GM12891 (cell line): ENCODE measurements at regions not wholly inside any gene's neighbourhood (a gene's known extent, or its start where the extent isn't known, plus 50 kb on each side); places are given as distances from the start of the nearest gene placed in this dataset.

Experiments
- POLR2A ChIP-seq: IDR thresholded peaks from 2 replicates; pipeline ENCODE4 v1.6.1; 2011; ENCODE audit warnings: low read depth, low read length, control low read depth
- POLR2AphosphoS5 ChIP-seq: IDR thresholded peaks from 2 replicates; pipeline ENCODE4 v1.6.1; 2011; ENCODE audit warnings: low read depth, low read length, control low read depth
- SPI1 ChIP-seq: IDR thresholded peaks from 2 replicates; pipeline ENCODE4 v1.6.1; 2011; ENCODE audit warnings: low read depth, low read length, control low read depth
- TAF1 ChIP-seq: IDR thresholded peaks from 2 replicates; pipeline ENCODE4 v1.6.1; 2011; ENCODE audit warnings: low read depth, low read length, control low read depth

DNA sequence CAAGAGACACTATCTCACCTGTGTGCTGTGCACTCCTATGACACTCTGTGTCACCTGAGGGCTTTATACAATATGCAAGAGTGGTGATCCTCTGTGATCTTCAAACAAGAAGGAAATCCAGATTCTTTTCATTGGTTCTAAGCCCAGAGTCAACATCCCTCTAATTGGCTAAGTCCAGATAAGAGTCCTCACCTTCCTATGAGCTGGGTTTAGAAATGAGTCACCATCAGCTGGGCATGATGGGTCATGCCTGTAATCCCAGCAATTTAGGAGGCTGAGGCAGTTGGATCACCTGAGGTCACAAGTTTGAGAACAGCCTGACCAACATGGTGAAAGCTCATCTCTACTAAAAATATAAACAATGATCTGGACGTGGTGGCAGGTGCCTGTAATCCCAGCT is 144.4 kb downstream of the ZNF675 start:
- TF ChIP-seq POLR2A = no peak
- no peak for TF ChIP-seq POLR2AphosphoS5
- no peak for TF ChIP-seq TAF1
- TF ChIP-seq SPI1 = no peak
